ENCODE measurements at regions not wholly inside any gene's neighbourhood (a gene's known extent, or its start where the extent isn't known, plus 50 kb on each side); places are given as distances from the start of the nearest gene placed in this dataset.
A peak's percentile ranks its signal among the peaks of the same experiment; 100 is the strongest.

- DNase-seq (no peak), ATAC-seq (ENCODE audit: low read depth) (no peak)
- Mint-ChIP-seq H3K4me3 (peak overlapping the region; percentile 52), H3K4me1 (peaks cover 88% of the 10 kb centered on the region), H3K27ac (peak overlapping the region; percentile 69), H3K36me3 (ENCODE audit: low read depth) (no peaks in the 10 kb centered on the region), H3K9me3 (no peaks in the 10 kb centered on the region), H3K27me3 (no peaks in the 10 kb centered on the region)
- intact Hi-C loops (cut with micrococcal nuclease) = loop anchor here (5.0 kb wide), 2 partner anchors 37 to 457 kb away; no protein-coding TSS in a partner anchor
- ChIA-PET CTCF (no interaction called here), POLR2A (interaction anchor here (0.6 to 1.2 kb wide), 3 partner anchors 26 to 192 kb away, joined by 3 to 5 read pairs (median 3); no protein-coding TSS in a partner anchor)
- no peak for TF ChIP-seq CTCF (IDR thresholded peaks at IDR 0.05)
These were observed 83.6 kb downstream of the ZNF280B start for GRCh38 chr22:22424956-22425355.

GRCh38 chr22:22425356-22425755, 83.2 kb downstream of the ZNF280B start:
- ChIA-PET POLR2A (interaction anchor here (0.6 to 1.2 kb wide), 3 partner anchors 25 to 193 kb away, joined by 3 to 5 read pairs (median 3); no protein-coding TSS in a partner anchor), CTCF (no interaction called here)
- H3K4me3 Mint-ChIP-seq = peak overlapping the region; percentile 52
- peaks cover 89% of the 10 kb centered on the region for H3K4me1 Mint-ChIP-seq
- H3K9me3 Mint-ChIP-seq = no peaks in the 10 kb centered on the region
- DNase-seq = no peak
- ATAC-seq (ENCODE audit: low read depth) = no peak
- intact Hi-C loops (cut with micrococcal nuclease) = no loop called here
- no peak for TF ChIP-seq CTCF (IDR thresholded peaks at IDR 0.05)
- no peaks in the 10 kb centered on the region for H3K36me3 Mint-ChIP-seq (ENCODE audit: low read depth)
- H3K27ac Mint-ChIP-seq = peak overlapping the region; percentile 69
- no peaks in the 10 kb centered on the region for H3K27me3 Mint-ChIP-seq

GRCh38 chr22:22425783-22426624, 82.5 kb downstream of the ZNF280B start:
- CTCF ChIA-PET = no interaction called here

GRCh38 chr22:22427542-22428065, 80.9 kb downstream of the ZNF280B start:
- no peak for ATAC-seq (ENCODE audit: low read depth)

More at GRCh38 chr22:22425783-22426624, 82.5 kb downstream of the ZNF280B start:
- H3K4me1 Mint-ChIP-seq = peaks cover 93% of the 10 kb centered on the region
- intact Hi-C loops (cut with micrococcal nuclease) = no loop called here
- H3K9me3 Mint-ChIP-seq = no peaks in the 10 kb centered on the region
- POLR2A ChIA-PET = interaction anchor here (0.8 kb wide), 1 partner anchor 31 kb away, joined by 3 read pairs; no protein-coding TSS in a partner anchor
- ATAC-seq (ENCODE audit: low read depth) = no peak
- no peaks in the 10 kb centered on the region for H3K36me3 Mint-ChIP-seq (ENCODE audit: low read depth)
- DNase-seq = no peak
- H3K27ac Mint-ChIP-seq = peak overlapping the region; percentile 18
- no peak for TF ChIP-seq CTCF (IDR thresholded peaks at IDR 0.05)
- no peak overlapping the region for H3K4me3 Mint-ChIP-seq
- H3K27me3 Mint-ChIP-seq = no peaks in the 10 kb centered on the region

More at GRCh38 chr22:22427542-22428065, 80.9 kb downstream of the ZNF280B start:
- no peak for TF ChIP-seq CTCF (IDR thresholded peaks at IDR 0.05)
- intact Hi-C loops (cut with micrococcal nuclease) = no loop called here
- Mint-ChIP-seq H3K27me3 (no peaks in the 10 kb centered on the region), H3K4me3 (peak overlapping the region; percentile 6), H3K36me3 (ENCODE audit: low read depth) (no peaks in the 10 kb centered on the region), H3K9me3 (no peaks in the 10 kb centered on the region), H3K4me1 (peaks cover 90% of the 10 kb centered on the region), H3K27ac (peak overlapping the region; percentile 47)
- ChIA-PET CTCF (interaction anchor here (0.9 kb wide), 1 partner anchor 18 kb away, joined by 3 read pairs; no protein-coding TSS in a partner anchor), POLR2A (interaction anchor here (1.2 kb wide), 1 partner anchor 23 kb away, joined by 4 read pairs; no protein-coding TSS in a partner anchor)
- DNase-seq = no peak

All from activated B cell treated with CpG ODN at 0.5 μM for 24 hours (primary cell).